Activated CD8-positive, alpha-beta memory T cell treated with anti-CD3 and anti-CD28 coated beads, Interleukin-2, amount 50 U/mL, for 4 hours (primary cell): ENCODE measurements at regions not wholly inside any gene's neighbourhood (a gene's known extent, or its start where the extent isn't known, plus 50 kb on each side); places are given as distances from the start of the nearest gene placed in this dataset.
"Not testable (repeated sequence)": the region's sequence is repeated elsewhere in the genome, so short reads cannot be mapped to it uniquely, and the experiment has no call there.

Experiments
- DNase-seq: peaks from one replicate; pipeline ENCODE4 v3.0.0-alpha.2; 2020

GRCh38 chr13:31385540-31385939 is 185.8 kb downstream of the B3GLCT start:
- DNase-seq, result no peak

DNA sequence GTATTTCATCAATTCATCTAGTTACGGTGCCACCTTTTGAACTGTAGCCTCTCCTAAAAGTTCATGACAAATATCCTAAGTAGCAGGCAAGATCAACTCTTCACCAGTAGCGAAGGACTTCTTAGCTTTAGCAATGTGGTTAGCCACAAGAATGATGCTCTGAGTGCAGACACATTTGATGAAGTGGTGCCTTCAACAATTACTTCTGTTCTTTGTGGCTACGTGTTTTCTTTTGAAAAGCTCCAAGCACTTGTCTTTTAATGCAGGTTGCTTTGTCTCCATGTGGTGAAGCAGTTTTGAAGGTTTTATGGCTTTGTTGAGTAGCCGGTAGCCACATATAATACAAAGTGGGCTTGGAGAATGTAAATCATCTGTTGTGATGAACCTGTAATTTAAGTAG is 194.7 kb downstream of the B3GLCT start:
- DNase-seq, result no peak

- no peak for DNase-seq
Measured at GRCh38 chr13:31395090-31395489, 195.3 kb downstream of the B3GLCT start.

DNA sequence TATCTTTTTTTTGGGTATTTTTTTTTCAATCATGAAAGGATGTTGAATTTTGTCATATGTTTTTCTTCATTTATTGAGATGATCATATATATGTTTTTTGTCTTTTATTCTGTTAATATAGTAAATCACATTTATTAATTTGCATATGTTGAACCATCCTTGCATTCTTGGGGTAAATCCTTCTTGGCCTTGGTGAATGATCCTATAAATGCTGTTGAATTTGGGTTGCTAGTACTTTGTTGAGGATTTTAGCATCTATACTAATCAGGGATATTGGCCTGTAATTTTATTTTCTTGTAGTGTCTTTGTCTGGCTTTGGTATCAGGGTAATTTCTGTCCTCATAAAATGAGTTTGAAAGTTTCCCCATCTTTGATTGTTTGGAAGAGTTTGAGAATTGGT is 199.9 kb downstream of the B3GLCT start:
- no peak for DNase-seq

DNA sequence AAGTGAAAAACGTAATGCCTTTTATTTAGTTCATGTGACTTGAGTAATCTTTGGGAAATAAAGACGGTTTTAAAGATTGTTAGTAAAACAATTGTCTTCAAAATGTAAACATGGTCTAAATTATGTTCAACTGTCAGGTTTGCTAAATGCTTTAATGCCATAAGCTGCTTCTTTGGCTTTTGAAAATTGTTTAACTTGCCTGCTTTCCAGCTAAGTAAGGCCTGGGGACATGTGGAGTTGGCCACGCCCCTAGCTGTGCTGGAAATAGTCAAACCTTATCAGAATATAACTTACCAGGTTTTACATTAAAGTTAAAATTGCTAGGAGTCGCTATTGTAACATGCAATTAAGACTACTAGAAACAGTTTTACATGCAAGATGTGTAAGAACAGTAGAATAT is 203.9 kb downstream of the B3GLCT start:
- not testable (repeated sequence) for DNase-seq

- DNase-seq, result no peak
Measured at GRCh38 chr13:31408927-31409326, 209.2 kb downstream of the B3GLCT start.

DNA sequence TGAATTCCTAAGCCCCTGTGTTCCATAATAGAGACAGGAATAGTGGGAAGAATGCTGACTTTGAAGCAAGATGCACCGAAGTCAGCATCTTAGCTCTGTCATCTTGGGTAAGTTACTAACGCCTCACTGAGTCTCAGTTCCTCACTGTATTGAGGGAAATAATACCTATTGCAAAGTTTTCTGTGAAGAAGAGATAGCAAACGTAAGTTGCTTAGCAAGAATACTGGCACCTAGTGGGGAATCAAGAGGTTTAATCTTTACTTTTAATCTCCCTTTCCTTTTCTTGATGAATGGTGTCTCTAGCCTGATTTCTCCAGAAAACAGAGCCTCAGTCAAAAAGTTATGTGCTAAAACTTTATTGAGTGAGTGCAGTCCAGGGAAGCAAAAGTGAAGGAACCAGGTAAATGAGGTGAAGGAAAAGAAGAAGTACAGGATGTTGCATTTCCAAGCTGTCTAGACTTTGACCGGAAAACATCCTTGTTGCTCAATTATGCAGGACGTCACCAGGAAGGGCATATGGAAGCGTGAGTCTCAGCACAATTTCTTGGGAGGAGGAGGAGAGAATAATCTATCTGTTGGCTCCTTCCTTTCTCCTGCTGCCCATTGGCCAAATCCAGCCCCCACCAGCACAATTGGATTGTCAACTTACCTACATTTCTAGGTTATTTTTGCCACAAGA is 210.0 kb downstream of the B3GLCT start:
- no peak for DNase-seq

DNA sequence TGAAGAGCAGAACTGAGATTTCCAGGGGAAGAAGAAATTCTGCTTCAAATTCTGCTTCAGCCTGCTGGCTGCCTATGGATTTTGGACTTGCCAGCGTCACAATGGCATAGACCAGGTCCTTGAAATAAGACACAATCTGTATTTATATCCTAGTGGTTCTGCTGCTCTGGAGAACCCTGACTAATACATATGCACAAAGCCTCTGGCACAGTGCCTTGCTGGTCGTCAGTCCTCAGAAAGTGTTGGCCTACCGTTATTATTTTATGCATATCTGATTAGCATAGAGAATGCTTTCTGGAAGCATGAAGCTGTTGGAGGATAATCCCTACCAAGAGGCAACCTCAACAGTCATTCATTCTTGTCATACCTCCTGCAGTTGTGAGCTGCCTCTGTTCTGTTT is 213.7 kb downstream of the B3GLCT start:
- no peak for DNase-seq

DNA sequence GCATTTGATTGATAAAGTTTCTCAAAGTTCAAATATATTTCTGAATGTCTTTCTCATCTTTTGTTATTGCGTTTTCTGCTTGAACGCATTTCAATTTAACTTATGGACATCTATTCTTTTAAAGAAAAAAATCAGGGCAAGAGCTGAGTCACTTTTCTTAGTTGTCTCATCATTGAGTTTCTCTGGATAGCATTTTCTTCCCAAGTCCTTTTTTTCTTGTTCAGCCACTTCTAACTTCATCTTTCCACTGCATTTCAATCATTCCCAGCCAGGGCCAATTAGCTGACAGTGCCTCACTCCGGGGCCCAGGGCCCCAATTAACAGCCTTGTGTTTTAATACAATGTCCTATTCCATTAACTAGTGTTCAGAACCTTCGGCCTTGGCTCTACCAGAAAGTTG is 216.3 kb downstream of the B3GLCT start:
- no peak for DNase-seq

- DNase-seq, result no peak
Measured at GRCh38 chr13:31418186-31418585, 218.4 kb downstream of the B3GLCT start.

GRCh38 chr13:31421756-31422155 is 222.0 kb downstream of the B3GLCT start:
- no peak for DNase-seq

- peak; percentile 36 for DNase-seq
Measured at GRCh38 chr13:31424130-31424729, 224.5 kb downstream of the B3GLCT start.

- no peak for DNase-seq
Measured at GRCh38 chr13:31426395-31426794, 226.6 kb downstream of the B3GLCT start.

DNA sequence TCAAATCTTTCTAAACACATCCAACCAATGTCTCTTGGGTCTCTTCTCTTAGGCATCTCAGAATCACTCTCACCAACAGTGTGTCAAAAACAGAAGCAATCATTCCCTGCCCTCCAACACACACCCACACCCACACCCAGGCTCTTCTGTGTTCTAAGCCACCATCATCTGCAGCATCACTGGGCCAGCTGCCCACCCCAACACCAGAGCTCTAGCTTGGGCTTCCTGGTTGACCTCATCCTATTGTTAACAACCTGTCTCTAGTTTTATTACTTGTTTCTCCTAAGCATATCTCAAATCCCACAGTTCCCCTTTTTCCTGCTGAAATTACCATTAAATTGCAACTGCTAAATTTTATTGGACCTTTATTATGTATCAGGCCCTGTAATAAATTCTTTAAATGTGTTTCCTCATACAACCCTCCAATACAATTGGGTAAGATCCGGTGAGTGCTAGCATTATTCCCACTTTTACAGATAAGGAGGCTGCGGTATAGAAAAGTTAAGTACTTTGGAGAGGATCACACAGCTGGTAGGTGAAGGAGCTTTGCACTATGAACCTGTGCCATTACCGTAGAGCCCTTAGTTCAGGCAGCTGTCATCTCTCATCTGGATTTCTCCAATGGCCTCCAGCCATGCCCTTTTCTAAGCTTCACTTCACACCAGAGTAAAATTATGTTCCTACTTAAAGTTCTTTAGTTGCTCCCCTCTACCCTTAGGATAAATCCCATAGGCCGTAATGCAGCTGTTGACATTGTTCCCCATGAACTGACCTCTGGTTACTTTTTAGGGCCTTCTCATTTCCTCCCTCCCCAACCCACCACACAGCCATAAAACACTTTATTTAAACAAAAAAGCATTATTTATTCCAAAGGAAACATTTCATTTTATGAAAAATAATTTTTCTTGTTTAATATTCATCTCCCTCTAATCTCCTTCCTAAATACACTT is 227.7 kb downstream of the B3GLCT start:
- no peak for DNase-seq

DNA sequence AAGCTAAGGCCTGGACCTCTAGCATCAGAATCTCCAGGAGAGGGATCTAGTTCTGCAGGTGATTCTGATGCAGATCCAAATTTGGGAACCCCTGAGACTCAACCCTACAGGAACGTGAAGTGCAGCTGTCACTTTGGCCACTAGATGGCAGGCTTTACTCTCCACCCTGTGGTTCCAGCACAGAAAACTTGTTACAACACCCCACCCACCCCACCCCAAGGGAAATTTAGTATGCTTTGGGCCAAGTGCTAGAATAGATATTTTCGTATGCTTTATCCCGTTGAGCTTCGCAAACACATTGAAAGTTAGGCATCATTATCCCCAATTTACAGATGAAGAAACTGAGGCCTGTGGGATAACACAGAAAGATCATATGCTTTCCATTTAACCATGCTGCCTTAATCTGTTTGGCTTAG is 232.0 kb downstream of the B3GLCT start:
- DNase-seq, result peak; percentile 30

DNA sequence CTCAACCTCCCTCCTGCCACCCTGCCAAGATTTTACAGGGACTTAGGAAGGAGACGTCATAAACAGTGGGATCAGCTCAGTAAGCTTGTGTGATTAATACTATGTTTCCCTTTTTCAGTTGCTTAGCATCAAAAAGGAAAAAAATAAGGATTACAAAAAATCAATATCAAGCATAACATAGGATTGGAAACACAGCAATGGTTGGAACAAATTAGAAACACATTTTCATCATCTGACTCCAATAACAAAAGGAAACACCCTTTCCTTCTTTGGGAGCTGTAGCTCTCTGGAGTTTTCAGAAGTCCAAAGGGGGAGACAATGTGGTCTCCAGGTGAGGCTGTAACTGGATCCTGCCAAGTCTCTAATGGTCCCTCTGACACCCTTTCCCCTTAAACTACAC is 233.4 kb downstream of the B3GLCT start:
- no peak for DNase-seq

DNA sequence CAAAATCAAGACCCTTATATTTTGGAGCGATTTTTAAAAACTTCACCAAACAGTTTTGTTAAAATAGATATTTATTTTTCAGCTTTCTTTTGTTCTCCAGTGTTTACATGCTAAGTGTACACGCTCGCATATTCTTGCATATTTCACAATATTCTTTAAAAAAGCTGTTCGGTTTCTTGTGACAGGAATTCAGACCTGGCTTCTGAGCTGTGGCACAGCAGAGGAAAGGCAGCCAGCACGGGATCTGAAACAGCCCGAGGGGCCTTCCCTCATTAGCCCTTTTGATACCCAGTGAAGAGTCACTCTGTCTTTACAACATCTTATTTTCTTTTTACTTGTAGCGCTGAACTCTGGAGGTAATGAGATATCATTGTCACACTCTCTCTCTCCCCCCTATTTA is 234.0 kb downstream of the B3GLCT start:
- DNase-seq, result no peak

DNA sequence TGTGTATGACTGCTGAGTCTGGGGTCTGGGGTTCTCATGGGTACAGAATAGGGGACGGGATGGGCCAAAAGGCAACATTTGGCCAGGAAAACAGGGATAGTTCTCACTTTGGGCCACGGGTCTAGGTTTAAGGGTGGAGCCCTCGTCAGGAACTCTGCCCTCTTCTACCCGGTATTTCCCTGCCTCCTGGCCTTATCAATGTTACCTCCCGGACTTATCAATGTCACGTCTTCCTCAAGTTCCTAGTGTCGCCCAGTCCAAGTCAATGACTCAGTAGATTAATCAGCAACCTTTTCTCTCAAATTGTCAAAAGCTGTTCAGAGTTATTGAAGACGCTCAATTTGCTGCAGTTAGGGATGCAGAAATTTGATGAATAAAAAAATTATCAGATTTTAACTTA is 234.8 kb downstream of the B3GLCT start:
- no peak for DNase-seq

DNA sequence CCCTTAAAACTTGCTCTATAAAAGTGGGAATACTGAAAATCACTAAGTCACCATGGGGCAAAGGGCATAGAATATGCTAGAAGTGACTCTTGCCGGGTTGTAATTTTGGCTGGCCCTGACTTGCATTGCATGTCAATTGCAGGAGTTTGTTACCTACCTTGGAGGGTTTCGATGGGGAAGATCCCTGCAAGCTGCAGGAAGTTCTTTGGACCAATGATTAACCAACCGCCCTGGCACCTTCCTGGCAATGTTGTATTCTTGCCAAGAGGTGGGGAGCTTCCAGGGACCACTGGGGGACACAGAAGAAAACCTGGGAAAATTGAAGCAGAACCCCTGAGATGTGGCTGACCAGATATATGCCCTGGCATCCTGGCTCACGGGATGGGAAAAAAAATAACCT is 235.8 kb downstream of the B3GLCT start:
- no peak for DNase-seq

GRCh38 chr13:31436478-31436877 is 236.7 kb downstream of the B3GLCT start:
- no peak for DNase-seq

- no peak for DNase-seq
Measured at GRCh38 chr13:31437975-31438374, 238.2 kb downstream of the B3GLCT start.

- DNase-seq, result no peak
Measured at GRCh38 chr13:31440132-31440531, 240.4 kb downstream of the B3GLCT start.

GRCh38 chr13:31441800-31442510 is 242.2 kb downstream of the B3GLCT start:
- no peak for DNase-seq
